ENCODE measurements at regions not wholly inside any gene's neighbourhood (a gene's known extent, or its start where the extent isn't known, plus 50 kb on each side); places are given as distances from the start of the nearest gene placed in this dataset.

GRCh38 chr6:132978685-132979084, 164.3 kb downstream of the RPS12 start (continued):
- TF ChIP-seq SMC3 (IDR thresholded peaks at IDR 0.05; ENCODE audit: low read depth, low read length) (no peak), RFX5 (IDR thresholded peaks at IDR 0.05; ENCODE audit: low read length) (no peak), FOXM1 (IDR thresholded peaks at IDR 0.05; ENCODE audit: low read depth) (no peak), TCF12 (IDR thresholded peaks at IDR 0.05) (no peak), CHD2 (IDR thresholded peaks at IDR 0.05; ENCODE audit: low read length, partially characterized antibody) (no peak), MXI1 (IDR thresholded peaks at IDR 0.05; ENCODE audit: low read depth, low read length) (no peak), MEF2A (IDR thresholded peaks at IDR 0.05; ENCODE audit: borderline replicate concordance, low read depth) (no peak), RAD21 (IDR thresholded peaks at IDR 0.05; ENCODE audit: low read length) (no peak), FOXJ3 (CRISPR knock-in tag; IDR thresholded peaks at IDR 0.05) (no peak), RCOR1 (IDR thresholded peaks at IDR 0.05; ENCODE audit: low read length) (no peak), JUND (IDR thresholded peaks at IDR 0.05) (no peak), GATA2 (CRISPR knock-in tag; IDR thresholded peaks at IDR 0.05) (no peak)
- TF ChIP-seq, protein P1, sequence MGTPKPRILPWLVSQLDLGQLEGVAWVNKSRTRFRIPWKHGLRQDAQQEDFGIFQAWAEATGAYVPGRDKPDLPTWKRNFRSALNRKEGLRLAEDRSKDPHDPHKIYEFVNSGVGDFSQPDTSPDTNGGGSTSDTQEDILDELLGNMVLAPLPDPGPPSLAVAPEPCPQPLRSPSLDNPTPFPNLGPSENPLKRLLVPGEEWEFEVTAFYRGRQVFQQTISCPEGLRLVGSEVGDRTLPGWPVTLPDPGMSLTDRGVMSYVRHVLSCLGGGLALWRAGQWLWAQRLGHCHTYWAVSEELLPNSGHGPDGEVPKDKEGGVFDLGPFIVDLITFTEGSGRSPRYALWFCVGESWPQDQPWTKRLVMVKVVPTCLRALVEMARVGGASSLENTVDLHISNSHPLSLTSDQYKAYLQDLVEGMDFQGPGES (IDR thresholded peaks at IDR 0.05; ENCODE audit: low read depth, low read length) = no peak

GRCh38 chr6:132993738-132994137, 179.4 kb downstream of the RPS12 start:
- no peak for DNase-seq
- no peak overlapping the region for H3K4me2 ChIP-seq
- ChIA-PET CTCF (interaction anchor here (0.6 kb wide), 1 partner anchor 36 kb away, joined by 4 read pairs; no protein-coding TSS in a partner anchor), POLR2A (no interaction called here)
- no peaks in the 10 kb centered on the region for H4K20me1 ChIP-seq (ENCODE audit: insufficient read depth)
- no peaks in the 10 kb centered on the region for H3F3A ChIP-seq (replicated peaks; ENCODE audit: insufficient read depth)
- H3K9me3 ChIP-seq = no peaks in the 10 kb centered on the region
- H3K79me2 ChIP-seq (ENCODE audit: insufficient read depth) = no peaks in the 10 kb centered on the region
- H3K4me3 ChIP-seq (ENCODE audit: low read depth in 2 of 2, low read length in 1 of 2) = no peak overlapping the region
- no peak overlapping the region for H3K27ac ChIP-seq (ENCODE audit: low read depth in 2 of 2, low read length in 1 of 2)
- H3K4me1 ChIP-seq (ENCODE audit: control insufficient read depth in 1 of 2, insufficient read depth in 2 of 2, low read depth in 1 of 2, low read length in 1 of 2) = no peaks in the 10 kb centered on the region
- TF ChIP-seq GABPA (IDR thresholded peaks at IDR 0.05; ENCODE audit: low read depth) (no peak), TEAD4 (IDR thresholded peaks at IDR 0.05; ENCODE audit: borderline replicate concordance, insufficient read depth) (no peak), JUND (IDR thresholded peaks at IDR 0.05) (no peak), MEF2A (IDR thresholded peaks at IDR 0.05; ENCODE audit: borderline replicate concordance, low read depth) (no peak), SIN3A (IDR thresholded peaks at IDR 0.05; ENCODE audit: borderline replicate concordance, low read depth, low read length) (no peak), EP300 (IDR thresholded peaks at IDR 0.05; ENCODE audit: borderline replicate concordance in 1 of 2, low read depth in 1 of 2, low read length in 1 of 2) (no peak), MXI1 (IDR thresholded peaks at IDR 0.05; ENCODE audit: low read depth, low read length) (no peak), RCOR1 (IDR thresholded peaks at IDR 0.05; ENCODE audit: low read length) (no peak), TAF1 (IDR thresholded peaks at IDR 0.05; ENCODE audit: borderline replicate concordance, low read depth, low read length) (no peak), YY1 (IDR thresholded peaks at IDR 0.05; ENCODE audit: low read depth) (no peak), SMC3 (IDR thresholded peaks at IDR 0.05; ENCODE audit: low read depth, low read length) (no peak), PBX3 (IDR thresholded peaks at IDR 0.05) (no peak), ELF1 (IDR thresholded peaks at IDR 0.05) (no peak)
- TF ChIP-seq, protein P1 (IDR thresholded peaks at IDR 0.05; ENCODE audit: low read depth, low read length) = no peak
- H2AFZ ChIP-seq (ENCODE audit: low read depth) = no peak overlapping the region
- no peaks in the 10 kb centered on the region for H3K9me2 ChIP-seq
- H3K9ac ChIP-seq = no peak overlapping the region
- 54% methylated on average over 2 of the region's 2 CpGs for WGBS (ENCODE audit: low lambda C conversion rate)
- H3K36me3 ChIP-seq (replicated peaks in 1 of 2; ENCODE audit: control insufficient read depth in 1 of 2, insufficient read depth in 2 of 2, low read length in 1 of 2) = no peaks in the 10 kb centered on the region
- no peaks in the 10 kb centered on the region for H3K27me3 ChIP-seq (ENCODE audit: insufficient read depth)

All from SK-N-SH (cell line).